Central memory CD4-positive, alpha-beta T cell (primary cell): ENCODE measurements at regions not wholly inside any gene's neighbourhood (a gene's known extent, or its start where the extent isn't known, plus 50 kb on each side); places are given as distances from the start of the nearest gene placed in this dataset.
A peak's percentile ranks its signal among the peaks of the same experiment; 100 is the strongest.
"Not testable (repeated sequence)": the region's sequence is repeated elsewhere in the genome, so short reads cannot be mapped to it uniquely, and the experiment has no call there.

ENCODE experiments used
- DNase-seq: peaks from one replicate; pipeline ENCODE4 v3.0.0; 2022

GRCh38 chr13:22956456-22957115 lies 224.2 kb upstream of the SGCG start:
- not testable (repeated sequence) for DNase-seq

- not testable (repeated sequence) for DNase-seq
These were observed 220.9 kb upstream of the SGCG start for GRCh38 chr13:22959859-22960258.

- no peak for DNase-seq
These were observed 220.0 kb upstream of the SGCG start for GRCh38 chr13:22960827-22961226.

GRCh38 chr13:22961342-22961741 lies 219.4 kb upstream of the SGCG start:
- not testable (repeated sequence) for DNase-seq

GRCh38 chr13:22961835-22962537 lies 218.8 kb upstream of the SGCG start:
- no peak for DNase-seq

GRCh38 chr13:22963384-22964053 lies 217.3 kb upstream of the SGCG start:
- not testable (repeated sequence) for DNase-seq

GRCh38 chr13:22964245-22964966 lies 216.4 kb upstream of the SGCG start:
- no peak for DNase-seq

- not testable (repeated sequence) for DNase-seq
These were observed 215.5 kb upstream of the SGCG start for GRCh38 chr13:22965011-22965857.

GRCh38 chr13:22965858-22966239 lies 214.9 kb upstream of the SGCG start:
- not testable (repeated sequence) for DNase-seq

- DNase-seq: not testable (repeated sequence)
These were observed 214.0 kb upstream of the SGCG start for GRCh38 chr13:22966753-22967152.

- DNase-seq: no peak
These were observed 213.1 kb upstream of the SGCG start for GRCh38 chr13:22967669-22968068.

- DNase-seq: no peak
These were observed 200.8 kb upstream of the SGCG start for GRCh38 chr13:22979952-22980351.

- no peak for DNase-seq
These were observed 199.8 kb upstream of the SGCG start for GRCh38 chr13:22980936-22981335.

GRCh38 chr13:22993148-22993547 lies 187.6 kb upstream of the SGCG start:
- no peak for DNase-seq

GRCh38 chr13:23003446-23003845 lies 177.3 kb upstream of the SGCG start:
- DNase-seq: no peak

- DNase-seq: no peak
These were observed 173.4 kb upstream of the SGCG start for GRCh38 chr13:23007426-23007825.

GRCh38 chr13:23018143-23018542 lies 162.6 kb upstream of the SGCG start:
- DNase-seq: no peak

- DNase-seq: peak; percentile 5
These were observed 160.4 kb upstream of the SGCG start for GRCh38 chr13:23020246-23020843.

- DNase-seq: no peak
These were observed 158.9 kb upstream of the SGCG start for GRCh38 chr13:23021906-23022305.

GRCh38 chr13:23022704-23023103 lies 158.1 kb upstream of the SGCG start:
- no peak for DNase-seq

GRCh38 chr13:23025864-23026608 lies 154.7 kb upstream of the SGCG start:
- no peak for DNase-seq
